ENCODE measurements at regions not wholly inside any gene's neighbourhood (a gene's known extent, or its start where the extent isn't known, plus 50 kb on each side); places are given as distances from the start of the nearest gene placed in this dataset.
"Not testable (repeated sequence)": the region's sequence is repeated elsewhere in the genome, so short reads cannot be mapped to it uniquely, and the experiment has no call there.

- intact Hi-C loops (cut with DNase I) = no loop called here
- peak in 2 of 10 donors; percentile 39 to 67 for DNase-seq
Observed at GRCh38 chr2:43152741-43153647, 73.4 kb downstream of the ZFP36L2 start.

GRCh38 chr2:43152186-43152585 lies 74.2 kb downstream of the ZFP36L2 start:
- intact Hi-C loops (cut with DNase I) = no loop called here
- DNase-seq = peak in 2 of 10 donors; percentile 17 to 25

DNA sequence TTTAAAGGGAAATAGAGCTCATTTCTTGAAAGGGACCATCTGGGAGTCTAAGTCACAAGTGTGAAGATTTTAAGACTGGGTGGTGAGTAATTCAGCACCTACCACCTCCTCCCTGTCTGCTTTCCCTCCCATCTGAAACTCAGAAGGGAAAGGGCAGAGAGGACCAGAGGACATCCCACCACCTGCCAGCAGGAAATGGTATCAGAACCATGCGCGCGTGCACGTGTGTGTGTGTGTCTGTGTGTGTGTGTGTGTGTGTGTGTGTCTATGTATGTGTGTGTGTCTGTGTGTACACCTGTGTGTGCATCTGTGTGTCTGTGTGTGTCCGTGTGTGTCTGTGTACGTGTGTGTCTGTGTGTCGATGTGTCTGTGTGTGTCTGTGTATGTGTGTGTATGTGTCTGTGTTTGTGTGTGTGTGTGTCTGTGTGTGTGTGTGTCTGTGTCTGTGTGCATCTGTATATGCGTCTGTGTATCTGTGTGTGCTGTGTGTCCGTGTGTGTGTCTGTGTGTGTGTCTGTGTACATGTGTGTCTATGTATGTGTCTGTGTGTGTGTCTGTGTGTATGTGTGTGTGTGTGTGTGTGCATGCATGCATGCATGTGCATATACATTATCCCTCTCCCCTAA lies 76.8 kb downstream of the ZFP36L2 start:
- DNase-seq = peak in 1 of 10 donors; percentile 27
- intact Hi-C loops (cut with DNase I) = no loop called here

- intact Hi-C loops (cut with DNase I) = no loop called here
- DNase-seq = peak in 1 of 10 donors; percentile 20
Observed at GRCh38 chr2:43146083-43146482, 80.3 kb downstream of the ZFP36L2 start.

- DNase-seq = no peak
- intact Hi-C loops (cut with DNase I) = no loop called here
Observed at GRCh38 chr2:43144263-43144662, 82.1 kb downstream of the ZFP36L2 start.

DNA sequence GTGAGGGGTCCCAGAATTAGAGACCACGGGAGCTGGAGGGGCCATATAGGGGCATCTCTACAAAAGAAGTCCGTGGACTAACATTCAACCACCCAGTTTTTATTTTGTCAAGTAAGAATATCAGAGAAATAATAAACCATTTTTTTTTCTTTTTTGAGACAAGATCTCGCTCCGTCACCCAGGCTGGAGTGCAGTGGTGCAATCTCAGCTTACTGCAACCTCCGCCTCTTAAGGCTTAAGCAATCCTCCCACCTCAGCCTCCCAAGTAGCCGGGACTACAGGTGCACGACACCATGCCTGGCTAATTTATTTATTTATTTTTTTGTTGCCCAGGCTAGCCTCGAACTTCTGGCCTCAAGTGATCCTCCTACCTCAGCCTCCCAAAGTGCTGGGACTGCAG lies 82.7 kb downstream of the ZFP36L2 start:
- intact Hi-C loops (cut with DNase I) = no loop called here
- peak in 1 of 10 donors; percentile 57 for DNase-seq

DNA sequence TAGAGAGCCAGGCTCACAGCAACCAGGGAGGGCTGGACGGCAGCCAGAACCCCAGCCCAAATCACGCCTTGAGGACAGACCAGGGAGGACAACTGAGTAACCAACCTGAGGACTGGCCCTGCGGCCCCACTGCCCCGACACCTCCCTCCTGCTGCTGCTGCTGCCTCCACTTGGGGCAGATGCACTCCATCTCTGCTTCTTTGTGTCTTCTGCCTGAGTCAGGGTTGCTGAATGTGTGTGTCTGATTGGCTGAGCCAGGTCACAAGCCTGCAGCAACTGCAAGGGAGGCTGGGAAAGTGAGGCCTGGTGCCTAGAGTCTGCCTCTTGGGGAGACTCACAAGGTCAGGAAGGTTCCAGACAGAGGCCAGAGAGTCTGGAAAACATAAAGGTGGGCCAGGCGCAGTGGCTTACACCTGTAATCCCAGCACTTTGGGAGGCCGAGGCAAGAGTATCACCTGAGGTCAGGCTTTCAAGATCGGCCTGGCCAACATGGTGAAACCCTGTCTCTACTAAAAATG lies 83.4 kb downstream of the ZFP36L2 start:
- DNase-seq = peak in 3 of 10 donors; percentile 16 to 66 (median 46)
- intact Hi-C loops (cut with DNase I) = no loop called here

GRCh38 chr2:43141636-43142151 lies 84.7 kb downstream of the ZFP36L2 start:
- intact Hi-C loops (cut with DNase I) = not testable (repeated sequence)
- peak in 3 of 10 donors; percentile 12 to 45 (median 23) for DNase-seq

DNA sequence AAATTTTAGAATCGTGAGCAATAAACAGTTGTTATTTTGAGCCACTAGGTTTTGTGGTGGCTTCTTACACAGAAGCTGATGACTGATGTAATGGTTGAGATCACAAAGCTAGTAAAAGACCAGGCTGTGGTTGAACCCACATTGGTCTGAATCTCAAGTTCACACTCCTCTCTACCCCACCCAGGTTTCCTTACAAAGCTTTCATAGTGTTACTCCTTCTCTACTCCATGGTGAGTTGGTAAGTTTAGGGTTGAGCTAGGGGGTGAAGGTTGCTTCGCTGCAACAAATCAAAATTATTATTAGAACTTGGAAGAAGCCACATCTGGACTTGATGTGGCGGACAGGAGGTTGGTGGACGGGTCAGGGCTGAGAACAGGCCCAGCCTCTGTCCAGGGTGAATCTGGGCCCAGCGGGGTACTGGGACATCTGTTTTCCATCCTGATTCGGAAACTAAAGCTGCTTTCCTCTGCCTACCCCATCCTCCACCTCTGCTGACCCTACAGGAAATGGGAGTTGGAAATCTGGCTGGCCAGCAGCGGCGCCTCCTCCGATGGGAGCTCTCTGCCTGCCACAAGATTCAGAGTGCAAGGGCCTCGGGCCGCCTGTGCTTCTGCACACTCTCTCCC lies 86.3 kb downstream of the ZFP36L2 start:
- peak in 3 of 10 donors; percentile 39 to 75 (median 66) for DNase-seq
- intact Hi-C loops (cut with DNase I) = no loop called here

GRCh38 chr2:43139501-43139900 lies 86.9 kb downstream of the ZFP36L2 start:
- intact Hi-C loops (cut with DNase I) = no loop called here
- DNase-seq = peak in 3 of 10 donors; percentile 21 to 45 (median 24)

DNA sequence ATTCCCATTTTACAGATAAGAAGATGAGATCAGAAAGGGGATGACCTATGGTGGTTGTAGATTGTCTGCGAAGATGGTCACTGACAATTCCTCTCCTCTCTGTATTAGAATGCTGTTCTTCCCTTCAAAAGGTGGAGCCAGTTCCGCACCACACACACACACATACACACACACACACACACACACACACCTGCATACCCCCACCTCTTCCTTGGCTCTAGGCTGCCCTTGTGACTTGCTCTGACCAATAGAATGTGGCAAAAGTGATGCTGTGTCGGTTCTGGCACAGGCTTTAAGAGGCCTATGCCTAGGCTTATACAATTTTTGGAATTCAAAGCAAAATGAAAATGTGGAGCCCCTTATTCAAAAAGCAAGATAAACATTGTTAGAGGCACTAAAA lies 88.0 kb downstream of the ZFP36L2 start:
- intact Hi-C loops (cut with DNase I) = no loop called here
- DNase-seq = no peak

- DNase-seq = peak in 2 of 10 donors; percentile 15 to 49
- intact Hi-C loops (cut with DNase I) = no loop called here
Observed at GRCh38 chr2:43136876-43137275, 89.5 kb downstream of the ZFP36L2 start.

- peak in 3 of 10 donors; percentile 33 to 54 (median 50) for DNase-seq
- intact Hi-C loops (cut with DNase I) = no loop called here
Observed at GRCh38 chr2:43136011-43136799, 90.2 kb downstream of the ZFP36L2 start.

GRCh38 chr2:43135583-43135982 lies 90.8 kb downstream of the ZFP36L2 start:
- DNase-seq = peak in 3 of 10 donors; percentile 16 to 55 (median 50)

GRCh38 chr2:43134571-43134889 lies 91.9 kb downstream of the ZFP36L2 start:
- intact Hi-C loops (cut with DNase I) = no loop called here
- peak in 1 of 10 donors; percentile 21 for DNase-seq

More at GRCh38 chr2:43135583-43135982, 90.8 kb downstream of the ZFP36L2 start:
- intact Hi-C loops (cut with DNase I) = no loop called here

- peak in 8 of 10 donors; percentile 26 to 91 (median 50) for DNase-seq
- intact Hi-C loops (cut with DNase I) = no loop called here
Observed at GRCh38 chr2:43133708-43134570, 92.5 kb downstream of the ZFP36L2 start.

DNA sequence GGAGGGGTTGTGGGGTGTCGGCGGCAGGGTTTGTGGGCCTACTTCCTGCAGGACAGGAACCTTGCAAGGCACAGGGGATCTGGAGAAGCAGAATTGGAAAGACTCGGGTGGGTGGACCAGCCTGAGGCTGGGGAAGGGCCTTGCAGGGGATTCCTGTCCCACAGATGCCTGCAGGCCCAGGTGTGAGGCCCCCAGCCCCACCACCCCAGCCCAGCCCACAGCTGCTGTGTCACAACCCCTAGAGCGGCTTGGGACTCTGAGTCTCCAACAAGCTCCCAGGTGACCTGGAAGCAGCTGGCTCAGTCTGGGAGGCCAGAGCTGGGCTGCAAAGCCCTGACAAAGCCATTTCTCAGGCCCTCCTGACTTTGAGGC lies 93.1 kb downstream of the ZFP36L2 start:
- peak in 3 of 10 donors; percentile 31 to 73 (median 62) for DNase-seq
- intact Hi-C loops (cut with DNase I) = no loop called here

DNA sequence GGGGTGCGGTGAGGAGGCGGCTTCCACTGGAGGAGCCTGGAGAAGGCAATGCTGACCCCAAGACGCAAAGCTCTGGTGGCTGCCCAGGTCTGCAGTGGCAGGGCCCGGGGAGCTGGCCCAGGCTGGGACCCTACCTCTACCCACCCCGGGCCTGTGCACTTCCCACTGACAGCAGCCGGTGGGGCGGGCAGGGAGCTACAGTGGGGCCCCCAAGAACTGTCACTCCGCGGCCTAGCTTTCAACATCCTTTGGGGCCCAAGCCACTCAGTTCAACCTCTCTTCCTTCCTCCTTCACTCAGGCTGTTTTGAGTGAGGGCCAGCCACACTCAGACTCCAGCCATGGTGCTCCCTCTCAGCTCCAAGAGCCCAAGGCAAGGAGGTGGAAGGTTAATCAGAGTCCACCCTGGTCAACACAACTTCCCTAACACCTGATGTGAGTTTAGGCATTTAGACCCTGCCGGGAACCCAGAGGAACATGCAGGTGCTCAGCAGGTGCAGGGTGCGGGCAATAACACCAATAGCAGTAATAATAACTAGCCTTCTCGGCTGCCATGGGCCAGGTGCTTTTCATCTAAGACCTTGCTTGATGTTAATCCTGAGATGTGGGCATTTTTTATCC lies 93.6 kb downstream of the ZFP36L2 start:
- peak in 3 of 10 donors; percentile 70 to 81 (median 70) for DNase-seq

More for the DNA sequence above, 93.6 kb downstream of the ZFP36L2 start:
- intact Hi-C loops (cut with DNase I) = no loop called here
